ENCODE measurements at regions not wholly inside any gene's neighbourhood (a gene's known extent, or its start where the extent isn't known, plus 50 kb on each side); places are given as distances from the start of the nearest gene placed in this dataset.

- TF ChIP-seq, protein P1, sequence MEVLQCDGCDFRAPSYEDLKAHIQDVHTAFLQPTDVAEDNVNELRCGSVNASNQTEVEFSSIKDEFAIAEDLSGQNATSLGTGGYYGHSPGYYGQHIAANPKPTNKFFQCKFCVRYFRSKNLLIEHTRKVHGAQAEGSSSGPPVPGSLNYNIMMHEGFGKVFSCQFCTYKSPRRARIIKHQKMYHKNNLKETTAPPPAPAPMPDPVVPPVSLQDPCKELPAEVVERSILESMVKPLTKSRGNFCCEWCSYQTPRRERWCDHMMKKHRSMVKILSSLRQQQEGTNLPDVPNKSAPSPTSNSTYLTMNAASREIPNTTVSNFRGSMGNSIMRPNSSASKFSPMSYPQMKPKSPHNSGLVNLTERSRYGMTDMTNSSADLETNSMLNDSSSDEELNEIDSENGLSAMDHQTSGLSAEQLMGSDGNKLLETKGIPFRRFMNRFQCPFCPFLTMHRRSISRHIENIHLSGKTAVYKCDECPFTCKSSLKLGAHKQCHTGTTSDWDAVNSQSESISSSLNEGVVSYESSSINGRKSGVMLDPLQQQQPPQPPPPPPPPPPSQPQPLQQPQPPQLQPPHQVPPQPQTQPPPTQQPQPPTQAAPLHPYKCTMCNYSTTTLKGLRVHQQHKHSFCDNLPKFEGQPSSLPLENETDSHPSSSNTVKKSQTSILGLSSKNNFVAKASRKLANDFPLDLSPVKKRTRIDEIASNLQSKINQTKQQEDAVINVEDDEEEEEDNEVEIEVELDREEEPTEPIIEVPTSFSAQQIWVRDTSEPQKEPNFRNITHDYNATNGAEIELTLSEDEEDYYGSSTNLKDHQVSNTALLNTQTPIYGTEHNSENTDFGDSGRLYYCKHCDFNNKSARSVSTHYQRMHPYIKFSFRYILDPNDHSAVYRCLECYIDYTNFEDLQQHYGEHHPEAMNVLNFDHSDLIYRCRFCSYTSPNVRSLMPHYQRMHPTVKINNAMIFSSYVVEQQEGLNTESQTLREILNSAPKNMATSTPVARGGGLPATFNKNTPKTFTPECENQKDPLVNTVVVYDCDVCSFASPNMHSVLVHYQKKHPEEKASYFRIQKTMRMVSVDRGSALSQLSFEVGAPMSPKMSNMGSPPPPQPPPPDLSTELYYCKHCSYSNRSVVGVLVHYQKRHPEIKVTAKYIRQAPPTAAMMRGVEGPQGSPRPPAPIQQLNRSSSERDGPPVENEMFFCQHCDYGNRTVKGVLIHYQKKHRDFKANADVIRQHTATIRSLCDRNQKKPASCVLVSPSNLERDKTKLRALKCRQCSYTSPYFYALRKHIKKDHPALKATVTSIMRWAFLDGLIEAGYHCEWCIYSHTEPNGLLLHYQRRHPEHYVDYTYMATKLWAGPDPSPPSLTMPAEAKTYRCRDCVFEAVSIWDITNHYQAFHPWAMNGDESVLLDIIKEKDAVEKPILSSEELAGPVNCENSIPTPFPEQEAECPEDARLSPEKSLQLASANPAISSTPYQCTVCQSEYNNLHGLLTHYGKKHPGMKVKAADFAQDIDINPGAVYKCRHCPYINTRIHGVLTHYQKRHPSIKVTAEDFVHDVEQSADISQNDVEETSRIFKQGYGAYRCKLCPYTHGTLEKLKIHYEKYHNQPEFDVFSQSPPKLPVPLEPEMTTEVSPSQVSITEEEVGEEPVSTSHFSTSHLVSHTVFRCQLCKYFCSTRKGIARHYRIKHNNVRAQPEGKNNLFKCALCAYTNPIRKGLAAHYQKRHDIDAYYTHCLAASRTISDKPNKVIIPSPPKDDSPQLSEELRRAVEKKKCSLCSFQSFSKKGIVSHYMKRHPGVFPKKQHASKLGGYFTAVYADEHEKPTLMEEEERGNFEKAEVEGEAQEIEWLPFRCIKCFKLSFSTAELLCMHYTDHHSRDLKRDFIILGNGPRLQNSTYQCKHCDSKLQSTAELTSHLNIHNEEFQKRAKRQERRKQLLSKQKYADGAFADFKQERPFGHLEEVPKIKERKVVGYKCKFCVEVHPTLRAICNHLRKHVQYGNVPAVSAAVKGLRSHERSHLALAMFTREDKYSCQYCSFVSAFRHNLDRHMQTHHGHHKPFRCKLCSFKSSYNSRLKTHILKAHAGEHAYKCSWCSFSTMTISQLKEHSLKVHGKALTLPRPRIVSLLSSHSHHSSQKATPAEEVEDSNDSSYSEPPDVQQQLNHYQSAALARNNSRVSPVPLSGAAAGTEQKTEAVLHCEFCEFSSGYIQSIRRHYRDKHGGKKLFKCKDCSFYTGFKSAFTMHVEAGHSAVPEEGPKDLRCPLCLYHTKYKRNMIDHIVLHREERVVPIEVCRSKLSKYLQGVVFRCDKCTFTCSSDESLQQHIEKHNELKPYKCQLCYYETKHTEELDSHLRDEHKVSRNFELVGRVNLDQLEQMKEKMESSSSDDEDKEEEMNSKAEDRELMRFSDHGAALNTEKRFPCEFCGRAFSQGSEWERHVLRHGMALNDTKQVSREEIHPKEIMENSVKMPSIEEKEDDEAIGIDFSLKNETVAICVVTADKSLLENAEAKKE (CRISPR knock-in tag; IDR thresholded peaks at IDR 0.05): no peak
- no peak for TF ChIP-seq EZH2phosphoT487 (IDR thresholded peaks at IDR 0.05; ENCODE audit: unreplicated experiment)
- TF ChIP-seq, protein P2, sequence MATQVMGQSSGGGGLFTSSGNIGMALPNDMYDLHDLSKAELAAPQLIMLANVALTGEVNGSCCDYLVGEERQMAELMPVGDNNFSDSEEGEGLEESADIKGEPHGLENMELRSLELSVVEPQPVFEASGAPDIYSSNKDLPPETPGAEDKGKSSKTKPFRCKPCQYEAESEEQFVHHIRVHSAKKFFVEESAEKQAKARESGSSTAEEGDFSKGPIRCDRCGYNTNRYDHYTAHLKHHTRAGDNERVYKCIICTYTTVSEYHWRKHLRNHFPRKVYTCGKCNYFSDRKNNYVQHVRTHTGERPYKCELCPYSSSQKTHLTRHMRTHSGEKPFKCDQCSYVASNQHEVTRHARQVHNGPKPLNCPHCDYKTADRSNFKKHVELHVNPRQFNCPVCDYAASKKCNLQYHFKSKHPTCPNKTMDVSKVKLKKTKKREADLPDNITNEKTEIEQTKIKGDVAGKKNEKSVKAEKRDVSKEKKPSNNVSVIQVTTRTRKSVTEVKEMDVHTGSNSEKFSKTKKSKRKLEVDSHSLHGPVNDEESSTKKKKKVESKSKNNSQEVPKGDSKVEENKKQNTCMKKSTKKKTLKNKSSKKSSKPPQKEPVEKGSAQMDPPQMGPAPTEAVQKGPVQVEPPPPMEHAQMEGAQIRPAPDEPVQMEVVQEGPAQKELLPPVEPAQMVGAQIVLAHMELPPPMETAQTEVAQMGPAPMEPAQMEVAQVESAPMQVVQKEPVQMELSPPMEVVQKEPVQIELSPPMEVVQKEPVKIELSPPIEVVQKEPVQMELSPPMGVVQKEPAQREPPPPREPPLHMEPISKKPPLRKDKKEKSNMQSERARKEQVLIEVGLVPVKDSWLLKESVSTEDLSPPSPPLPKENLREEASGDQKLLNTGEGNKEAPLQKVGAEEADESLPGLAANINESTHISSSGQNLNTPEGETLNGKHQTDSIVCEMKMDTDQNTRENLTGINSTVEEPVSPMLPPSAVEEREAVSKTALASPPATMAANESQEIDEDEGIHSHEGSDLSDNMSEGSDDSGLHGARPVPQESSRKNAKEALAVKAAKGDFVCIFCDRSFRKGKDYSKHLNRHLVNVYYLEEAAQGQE (IDR thresholded peaks at IDR 0.05; ENCODE audit: unreplicated experiment): no peak
Measured at GRCh38 chr14:101336183-101336582, 225.1 kb upstream of the DIO3 start (continued).

DNA sequence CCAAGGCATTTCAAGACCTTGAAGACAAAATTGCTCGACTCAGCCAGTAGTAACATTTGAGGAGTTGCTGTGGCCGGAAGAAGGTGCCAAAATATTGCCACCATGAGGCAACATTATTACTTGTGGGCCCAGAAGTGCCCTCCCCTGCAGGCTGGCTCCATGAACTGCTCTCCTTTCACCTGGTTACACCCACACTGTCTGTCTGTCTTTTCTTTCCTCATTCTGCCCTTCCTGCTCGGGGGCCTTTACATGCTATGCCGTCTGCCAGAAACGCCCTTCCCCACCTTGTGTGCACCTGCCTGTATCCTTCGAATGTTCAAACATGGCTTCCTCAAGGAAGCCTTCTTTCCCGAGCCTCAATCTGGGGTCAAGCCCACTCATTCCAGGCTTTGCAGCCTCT is 224.2 kb upstream of the DIO3 start:
- no peak for TF ChIP-seq POLR2AphosphoS5 (IDR thresholded peaks at IDR 0.05; ENCODE audit: low read depth)
- TF ChIP-seq CREB1 (CRISPR knock-in tag; IDR thresholded peaks at IDR 0.05; ENCODE audit: low read depth): no peak
- TF ChIP-seq EZH2 (IDR thresholded peaks at IDR 0.05; ENCODE audit: low read depth, unreplicated experiment): no peak
- TF ChIP-seq, protein P2 (IDR thresholded peaks at IDR 0.05; ENCODE audit: unreplicated experiment): no peak
- H2AFZ ChIP-seq: no peak overlapping the region
- 0 out of 3 replicates have a peak, but pooled peaks cover 3% of the 10 kb centered on the region for H3K9me3 Mint-ChIP-seq
- no peaks in the 10 kb centered on the region for H3K36me3 Mint-ChIP-seq (ENCODE audit: low read depth)
- no peak for DNase-seq (ENCODE audit: low spot score)
- H3K36me3 ChIP-seq (ENCODE audit: insufficient read depth): no peaks in the 10 kb centered on the region
- H3K27me3 ChIP-seq (ENCODE audit: insufficient read depth): no peaks in the 10 kb centered on the region
- no peaks in the 10 kb centered on the region for H3K27me3 Mint-ChIP-seq (ENCODE audit: insufficient read depth, low read depth, poor library complexity)
- no peak overlapping the region for H3K4me2 ChIP-seq
- H3K4me1 ChIP-seq (ENCODE audit: insufficient read depth): no peaks in the 10 kb centered on the region
- no peak overlapping the region for H3K4me3 Mint-ChIP-seq
- no peaks in the 10 kb centered on the region for H3F3A ChIP-seq (replicated peaks; ENCODE audit: low read depth)
- H3K4me1 Mint-ChIP-seq: peaks cover 2% of the 10 kb centered on the region; the same call in 1 of the 3 replicates
- no peak overlapping the region for H3K27ac Mint-ChIP-seq
- no peak overlapping the region for H3K4me3 ChIP-seq
- ATAC-seq: no peak
- H3K27ac ChIP-seq (ENCODE audit: low read depth): no peak overlapping the region
- H3K79me2 ChIP-seq (replicated peaks; ENCODE audit: insufficient read depth): no peaks in the 10 kb centered on the region
- no peaks in the 10 kb centered on the region for H4K20me1 ChIP-seq (replicated peaks; ENCODE audit: insufficient read depth)
- H3K9me2 ChIP-seq (ENCODE audit: insufficient read depth): no peaks in the 10 kb centered on the region
